ENCODE measurements at regions not wholly inside any gene's neighbourhood (a gene's known extent, or its start where the extent isn't known, plus 50 kb on each side); places are given as distances from the start of the nearest gene placed in this dataset.
"Not testable (repeated sequence)": the region's sequence is repeated elsewhere in the genome, so short reads cannot be mapped to it uniquely, and the experiment has no call there.

DNA sequence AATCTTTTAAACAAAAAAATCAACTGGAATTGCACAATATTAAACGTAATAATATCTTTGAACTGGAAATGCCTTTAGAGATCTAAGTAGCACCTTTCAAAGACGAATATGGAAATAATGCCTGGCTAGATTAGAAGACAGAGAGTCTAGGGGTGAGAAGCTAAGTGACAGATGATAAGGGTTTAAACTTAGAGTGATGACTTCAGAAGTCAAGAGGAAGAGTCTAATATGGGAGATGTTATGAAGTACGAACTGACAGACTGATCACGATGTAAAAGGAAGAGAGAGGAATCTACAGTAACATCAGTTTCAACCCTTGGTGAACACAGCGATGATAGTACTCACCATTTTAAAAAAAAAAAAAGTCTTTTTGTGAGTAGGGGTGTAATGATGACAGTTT is 57.9 kb downstream of the HINT1 start:
- no peak for DNase-seq (ENCODE audit: low read depth in 2 of 3, low spot score in 2 of 3)

DNA sequence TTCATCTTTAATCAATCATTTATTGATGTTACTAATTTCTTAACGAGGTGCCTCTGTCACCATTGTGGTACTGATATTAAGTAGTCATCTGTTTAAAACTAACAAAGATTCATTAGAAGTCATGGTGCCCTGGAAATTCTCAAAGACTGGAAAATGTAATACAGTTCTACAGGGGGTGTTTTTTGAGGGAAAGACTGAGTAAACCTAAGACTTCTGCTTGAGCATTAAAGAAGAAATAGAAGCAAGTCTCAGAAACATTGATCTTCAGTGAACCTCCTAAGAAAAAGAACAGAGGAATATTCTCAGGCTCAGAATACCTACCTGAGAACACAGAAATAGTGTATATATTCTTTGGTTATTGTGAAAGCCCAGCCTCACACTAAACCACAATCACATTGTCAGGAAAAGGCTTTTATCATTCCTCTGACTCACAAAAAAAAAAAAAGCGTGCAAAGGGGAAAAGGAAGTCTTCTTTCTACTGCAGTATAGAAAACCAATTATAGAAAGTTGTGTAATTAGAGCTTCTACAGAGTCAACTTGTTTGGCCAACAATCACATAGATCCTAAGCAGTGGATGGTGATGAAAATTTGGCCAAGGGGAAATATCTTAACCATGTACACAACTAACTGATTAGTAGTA is 60.8 kb downstream of the HINT1 start:
- DNase-seq (ENCODE audit: low read depth in 2 of 3, low spot score in 2 of 3), result no peak

DNA sequence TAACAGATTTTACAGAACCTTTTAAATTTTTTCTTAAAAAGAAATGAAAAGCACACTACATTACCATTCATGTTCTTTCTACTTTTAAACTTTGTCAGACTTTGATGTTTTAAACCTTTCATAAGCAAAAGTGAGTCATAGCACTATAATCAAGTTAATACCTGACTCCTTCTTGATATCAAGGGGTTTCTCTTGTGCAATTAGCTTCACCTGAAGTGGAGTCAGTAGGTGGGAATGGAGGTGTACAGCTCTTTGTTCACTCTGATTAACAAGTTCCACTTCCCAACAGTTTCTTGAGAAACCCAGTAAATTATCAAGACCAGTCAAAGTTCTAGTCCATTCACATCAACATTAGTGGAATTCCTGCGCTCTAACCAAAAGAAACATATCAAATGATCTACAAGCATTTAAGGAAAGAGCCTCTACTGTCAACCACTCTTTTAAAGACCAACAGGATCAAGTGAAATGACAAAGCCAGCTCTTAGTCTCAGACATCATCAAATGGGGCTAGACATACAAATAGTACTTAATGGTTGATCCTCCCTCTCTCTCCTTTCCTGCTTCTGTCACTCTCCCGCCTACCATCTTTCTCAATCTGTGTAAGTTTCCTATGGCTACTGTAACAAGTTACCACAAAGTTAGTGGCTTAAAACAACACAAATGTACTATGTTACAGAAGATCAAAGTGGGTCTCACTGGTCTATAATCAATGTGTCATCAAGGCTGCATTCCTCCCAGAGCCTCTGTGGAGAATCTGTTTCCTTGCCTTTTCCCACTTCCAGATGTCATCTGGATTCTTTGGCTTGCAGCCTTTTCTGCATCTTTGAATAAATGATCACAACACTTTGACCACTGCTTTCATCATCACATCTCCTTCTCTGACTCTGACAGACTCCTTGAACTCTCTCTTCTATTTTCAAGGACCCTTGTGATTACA is 68.0 kb downstream of the HINT1 start:
- no peak for DNase-seq (ENCODE audit: low read depth in 2 of 3, low spot score in 2 of 3)

- DNase-seq (ENCODE audit: low read depth in 2 of 3, low spot score in 2 of 3), result not testable (repeated sequence)
Measured at GRCh38 chr5:131095561-131095960, 69.5 kb downstream of the HINT1 start.

DNA sequence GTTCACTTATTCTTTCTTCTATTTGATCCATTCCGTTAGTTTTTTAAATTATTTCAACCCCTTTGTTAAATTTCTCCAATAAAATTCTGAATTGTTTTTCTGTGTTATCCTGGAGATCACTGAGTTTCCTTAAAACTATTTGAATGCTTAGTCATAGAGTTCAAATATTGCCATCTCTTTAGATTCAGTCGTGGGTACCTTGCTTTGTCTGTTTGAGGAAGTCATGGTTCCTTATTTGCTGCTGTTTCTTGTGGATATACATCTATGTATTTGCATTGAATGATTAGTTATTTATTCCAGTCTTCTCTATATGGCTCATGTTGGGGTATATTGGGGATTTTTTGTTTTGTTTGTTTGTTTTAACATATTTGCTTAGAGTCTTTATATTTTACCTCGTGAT is 80.6 kb downstream of the HINT1 start:
- no peak for DNase-seq (ENCODE audit: low read depth in 2 of 3, low spot score in 2 of 3)

- no peak for DNase-seq (ENCODE audit: low read depth in 2 of 3, low spot score in 2 of 3)
Measured at GRCh38 chr5:131081913-131082488, 83.1 kb downstream of the HINT1 start.

DNA sequence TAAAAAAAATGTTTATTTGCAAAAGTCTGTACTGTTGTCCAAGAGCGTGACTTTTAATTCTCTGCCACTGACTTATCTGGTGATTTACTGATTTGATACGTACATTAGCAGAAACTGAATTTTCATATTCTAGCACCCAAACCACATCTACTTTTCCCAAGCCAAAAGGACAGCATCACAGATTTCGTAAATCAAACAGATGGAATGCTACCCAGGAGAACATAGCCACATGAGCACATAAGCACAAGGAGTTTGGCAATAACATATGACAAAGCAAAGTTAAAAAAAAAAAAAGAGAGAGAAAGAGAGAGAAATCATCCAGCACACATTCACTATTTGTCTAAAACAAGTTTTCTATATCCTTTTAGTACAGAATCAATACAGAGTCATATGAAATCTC is 83.7 kb downstream of the HINT1 start:
- DNase-seq (ENCODE audit: low read depth in 2 of 3, low spot score in 2 of 3), result no peak

- DNase-seq (ENCODE audit: low read depth in 2 of 3, low spot score in 2 of 3), result no peak
Measured at GRCh38 chr5:131079232-131079631, 85.8 kb downstream of the HINT1 start.

- peak in 1 of 3 experiments; percentile 23 for DNase-seq (ENCODE audit: low read depth in 2 of 3, low spot score in 2 of 3)
Measured at GRCh38 chr5:131068893-131069643, 96.0 kb downstream of the HINT1 start.

GRCh38 chr5:131068076-131068475 is 97.0 kb downstream of the HINT1 start:
- no peak for DNase-seq (ENCODE audit: low read depth in 2 of 3, low spot score in 2 of 3)

GRCh38 chr5:131067636-131068035 is 97.4 kb downstream of the HINT1 start:
- DNase-seq (ENCODE audit: low read depth in 2 of 3, low spot score in 2 of 3), result no peak

GRCh38 chr5:131064669-131065371 is 100.2 kb downstream of the HINT1 start:
- DNase-seq (ENCODE audit: low read depth in 2 of 3, low spot score in 2 of 3), result no peak

GRCh38 chr5:131042021-131042789 is 122.9 kb downstream of the HINT1 start:
- no peak for DNase-seq (ENCODE audit: low read depth in 2 of 3, low spot score in 2 of 3)

DNA sequence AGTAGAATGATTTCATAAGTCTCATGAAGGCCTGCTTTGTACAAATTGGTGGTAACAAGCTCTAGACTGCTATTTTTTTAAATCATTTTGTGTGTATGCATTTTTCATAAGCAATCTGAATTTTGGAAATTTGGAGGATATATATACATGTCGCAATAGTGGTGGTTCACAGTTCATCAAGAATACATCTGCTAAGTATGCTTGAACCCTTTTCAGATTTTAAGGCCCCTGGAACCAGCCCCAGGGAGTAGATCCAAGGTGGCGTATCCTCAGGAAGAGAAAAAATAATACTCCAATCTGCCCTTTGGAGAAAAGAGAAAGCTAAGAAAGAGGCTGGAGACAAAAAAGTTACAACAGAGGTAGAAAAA is 141.6 kb downstream of the HINT1 start:
- DNase-seq (ENCODE audit: low read depth in 2 of 3, low spot score in 2 of 3), result no peak

DNA sequence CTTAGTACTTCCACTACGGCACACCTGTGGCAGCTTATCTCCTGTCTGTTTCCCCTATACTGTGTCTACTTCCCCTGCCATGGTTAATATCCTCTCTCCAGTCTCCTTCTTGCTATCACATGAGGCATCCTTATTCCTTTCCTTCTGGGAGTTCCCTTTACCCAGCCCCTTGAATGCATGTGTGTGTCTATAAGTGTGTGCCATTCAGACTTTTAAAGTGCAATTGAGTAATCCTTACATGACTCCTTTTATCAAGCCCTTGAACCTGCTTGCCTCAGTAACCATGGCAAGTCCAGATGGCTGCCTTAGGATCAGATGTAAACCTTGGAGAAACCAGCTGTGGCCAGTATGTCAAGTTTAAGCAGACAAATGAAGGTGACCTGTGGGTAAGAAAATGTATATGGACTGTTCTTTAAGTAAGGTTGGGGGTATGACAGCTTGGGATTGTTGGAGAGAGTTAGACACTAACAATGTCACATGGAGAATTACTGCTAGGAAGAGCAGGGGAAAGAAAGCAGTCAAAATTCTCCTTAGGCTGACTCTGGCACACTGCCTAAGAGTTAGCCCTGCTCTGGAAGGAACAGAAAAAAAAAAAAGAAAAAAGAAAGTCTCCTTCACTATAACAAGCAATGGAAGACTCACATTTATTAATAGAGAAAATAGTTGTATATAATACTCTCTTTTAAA is 142.1 kb downstream of the HINT1 start:
- no peak for DNase-seq (ENCODE audit: low read depth in 2 of 3, low spot score in 2 of 3)

DNA sequence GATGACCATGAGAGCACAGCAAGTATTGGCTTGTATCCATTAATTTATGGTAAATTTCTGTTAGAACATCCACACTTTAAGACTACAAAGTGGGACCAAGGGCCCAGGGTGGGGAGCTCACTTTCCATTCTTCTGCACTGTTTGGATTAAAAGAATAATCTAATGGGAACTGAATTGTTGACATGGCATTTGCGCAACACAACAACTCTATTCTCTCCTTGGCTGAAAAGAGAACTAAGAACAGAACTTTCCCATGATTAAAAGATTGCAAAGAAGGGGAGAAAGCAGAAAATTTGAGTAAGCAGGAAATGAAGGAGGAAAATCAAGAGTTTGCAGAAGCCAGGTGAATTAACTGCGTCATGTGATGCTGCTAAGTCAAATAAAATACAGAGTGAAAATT is 143.4 kb downstream of the HINT1 start:
- DNase-seq (ENCODE audit: low read depth in 2 of 3, low spot score in 2 of 3), result no peak

DNA sequence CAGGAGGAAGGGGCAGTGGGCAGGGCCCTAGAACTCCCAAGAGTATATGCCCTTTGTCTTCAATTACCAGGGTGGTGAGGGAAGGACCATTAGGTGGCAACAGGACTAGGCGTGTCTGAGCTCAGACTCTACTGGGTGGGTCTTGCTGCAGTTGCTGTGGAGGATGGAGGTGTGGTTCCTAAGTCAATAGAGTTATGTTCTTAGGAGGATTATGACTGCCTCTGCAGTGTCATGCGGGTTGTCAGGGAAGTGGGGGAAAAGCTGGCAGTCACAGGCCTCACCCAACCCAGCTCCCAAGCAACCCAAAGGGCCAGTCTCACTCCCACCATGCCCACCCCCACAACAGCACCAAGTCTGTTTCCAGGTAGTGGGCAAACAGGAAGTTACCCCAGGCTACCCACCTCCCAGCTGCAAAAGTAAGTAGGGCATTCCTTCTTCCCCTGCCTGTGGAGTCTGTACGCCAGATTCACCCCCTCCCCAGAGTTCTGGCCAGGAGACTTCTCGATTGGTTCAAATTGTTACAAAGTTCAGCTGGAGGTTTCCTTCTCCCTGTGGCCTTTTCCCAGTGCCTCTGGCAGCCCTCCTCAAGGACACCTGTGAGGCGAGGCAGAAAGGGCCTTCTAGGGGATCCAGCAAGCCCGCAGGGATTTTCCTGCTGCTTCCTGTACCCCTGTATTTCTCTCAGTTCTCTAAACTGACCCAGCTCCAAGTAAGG is 145.3 kb downstream of the HINT1 start:
- no peak for DNase-seq (ENCODE audit: low read depth in 2 of 3, low spot score in 2 of 3)

DNA sequence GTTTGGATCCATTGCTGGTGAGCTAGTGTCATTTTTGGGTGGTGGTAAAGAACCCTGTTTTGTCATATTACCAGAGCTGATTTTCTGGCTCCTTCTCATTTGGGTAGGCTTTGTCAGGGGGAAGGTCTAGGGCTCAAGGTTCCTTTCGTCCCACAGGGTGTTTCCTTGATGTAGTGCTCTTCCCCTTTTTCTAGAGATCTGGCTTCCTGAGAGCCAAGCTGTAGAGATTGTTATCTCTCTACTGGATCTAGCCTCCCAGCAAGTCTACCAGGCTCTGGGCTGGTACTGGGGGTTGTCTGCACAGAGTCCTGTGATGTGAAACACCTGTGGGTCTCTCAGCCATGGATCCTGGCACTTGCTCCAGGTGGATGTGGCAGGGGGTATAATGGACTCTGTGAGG is 145.9 kb downstream of the HINT1 start:
- DNase-seq (ENCODE audit: low read depth in 2 of 3, low spot score in 2 of 3), result no peak

DNA sequence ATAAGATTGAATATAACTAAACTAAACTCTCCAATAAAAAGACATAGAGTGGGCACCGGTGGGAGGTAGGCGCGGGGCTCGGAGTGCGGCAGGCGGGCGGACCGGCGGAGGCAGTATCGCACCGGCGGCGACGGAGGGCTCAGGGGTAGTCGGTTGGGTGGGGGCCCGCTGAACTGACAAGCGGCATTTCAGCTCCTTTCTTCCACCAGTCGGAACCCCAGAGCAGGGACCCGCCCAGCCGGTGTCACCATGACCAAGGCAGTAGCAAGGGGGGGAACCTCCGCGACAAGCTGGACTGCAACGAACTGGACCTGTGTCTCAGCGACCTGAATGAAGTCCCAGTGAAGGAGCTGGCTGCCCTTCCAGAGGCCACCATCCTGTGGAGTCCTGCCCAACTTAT is 156.7 kb downstream of the HINT1 start:
- DNase-seq (ENCODE audit: low read depth in 2 of 3, low spot score in 2 of 3), result no peak
